ENCODE measurements at regions not wholly inside any gene's neighbourhood (a gene's known extent, or its start where the extent isn't known, plus 50 kb on each side); places are given as distances from the start of the nearest gene placed in this dataset.

DNA sequence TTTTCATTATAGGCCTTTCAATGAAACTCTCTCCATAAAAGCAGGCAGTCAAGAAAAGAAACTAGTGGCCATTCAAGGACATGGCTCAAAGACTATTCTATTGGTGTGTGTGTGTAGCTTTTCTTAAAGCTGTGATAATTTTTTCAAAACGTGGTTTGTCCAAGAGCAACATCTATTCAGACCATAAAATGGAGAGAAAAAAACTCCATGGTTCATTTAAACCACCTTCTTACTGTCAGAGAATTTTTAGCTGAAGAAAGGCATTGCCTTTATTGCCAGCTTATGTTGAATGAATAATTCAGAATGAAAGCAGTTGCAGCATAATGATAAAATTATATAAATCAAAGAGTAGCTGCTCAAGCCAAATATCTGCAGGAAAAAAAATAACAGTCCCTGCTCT lies 325.5 kb downstream of the PCDH18 start:
- DNase-seq (ENCODE audit: extremely low read depth, low read depth), result no peak
- TF ChIP-seq, protein P1, sequence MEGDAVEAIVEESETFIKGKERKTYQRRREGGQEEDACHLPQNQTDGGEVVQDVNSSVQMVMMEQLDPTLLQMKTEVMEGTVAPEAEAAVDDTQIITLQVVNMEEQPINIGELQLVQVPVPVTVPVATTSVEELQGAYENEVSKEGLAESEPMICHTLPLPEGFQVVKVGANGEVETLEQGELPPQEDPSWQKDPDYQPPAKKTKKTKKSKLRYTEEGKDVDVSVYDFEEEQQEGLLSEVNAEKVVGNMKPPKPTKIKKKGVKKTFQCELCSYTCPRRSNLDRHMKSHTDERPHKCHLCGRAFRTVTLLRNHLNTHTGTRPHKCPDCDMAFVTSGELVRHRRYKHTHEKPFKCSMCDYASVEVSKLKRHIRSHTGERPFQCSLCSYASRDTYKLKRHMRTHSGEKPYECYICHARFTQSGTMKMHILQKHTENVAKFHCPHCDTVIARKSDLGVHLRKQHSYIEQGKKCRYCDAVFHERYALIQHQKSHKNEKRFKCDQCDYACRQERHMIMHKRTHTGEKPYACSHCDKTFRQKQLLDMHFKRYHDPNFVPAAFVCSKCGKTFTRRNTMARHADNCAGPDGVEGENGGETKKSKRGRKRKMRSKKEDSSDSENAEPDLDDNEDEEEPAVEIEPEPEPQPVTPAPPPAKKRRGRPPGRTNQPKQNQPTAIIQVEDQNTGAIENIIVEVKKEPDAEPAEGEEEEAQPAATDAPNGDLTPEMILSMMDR (IDR thresholded peaks at IDR 0.05; ENCODE audit: low read depth, low read length), result no peak

DNA sequence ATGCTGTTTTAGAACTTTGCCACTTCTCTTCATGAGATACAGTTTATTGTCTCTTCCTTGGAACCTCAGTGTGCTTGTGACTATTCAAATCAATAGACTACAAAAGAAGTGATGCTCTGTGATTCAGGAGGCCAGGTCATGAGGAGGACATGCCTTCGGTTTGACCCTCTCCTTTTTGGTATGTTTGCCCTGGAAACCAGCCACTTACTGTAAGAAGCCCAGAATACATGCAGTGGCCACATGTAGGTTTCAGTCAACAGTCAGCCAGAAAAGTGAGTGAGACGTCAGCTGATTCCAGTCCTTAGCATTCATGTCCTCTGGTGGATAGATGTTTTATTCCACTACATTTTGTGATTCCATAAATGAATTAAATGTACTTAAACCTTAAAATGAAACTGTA lies 328.7 kb downstream of the PCDH18 start:
- TF ChIP-seq, protein P1 (IDR thresholded peaks at IDR 0.05; ENCODE audit: low read depth, low read length), result no peak
- peak; percentile 32 for DNase-seq (ENCODE audit: extremely low read depth, low read depth)

DNA sequence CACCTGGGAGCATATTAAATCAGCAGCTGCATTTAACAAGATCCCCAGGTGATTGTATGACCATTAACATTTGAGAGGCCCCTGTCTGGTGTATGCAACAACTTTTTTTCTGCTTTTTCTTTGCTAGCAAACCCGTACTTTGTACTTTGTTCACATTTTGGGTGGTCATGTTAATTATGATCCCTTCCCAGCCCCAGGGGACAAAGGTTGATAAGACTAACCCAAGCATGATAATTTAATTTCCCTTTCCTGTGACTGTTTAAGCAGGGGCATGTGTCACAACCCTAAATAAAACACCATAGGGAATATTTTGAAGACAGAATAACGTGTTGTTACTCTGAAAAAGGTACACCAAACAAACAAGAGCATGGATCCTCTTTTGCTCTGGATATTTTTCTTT lies 332.0 kb downstream of the PCDH18 start:
- TF ChIP-seq, protein P1 (IDR thresholded peaks at IDR 0.05; ENCODE audit: low read depth, low read length), result no peak

DNA sequence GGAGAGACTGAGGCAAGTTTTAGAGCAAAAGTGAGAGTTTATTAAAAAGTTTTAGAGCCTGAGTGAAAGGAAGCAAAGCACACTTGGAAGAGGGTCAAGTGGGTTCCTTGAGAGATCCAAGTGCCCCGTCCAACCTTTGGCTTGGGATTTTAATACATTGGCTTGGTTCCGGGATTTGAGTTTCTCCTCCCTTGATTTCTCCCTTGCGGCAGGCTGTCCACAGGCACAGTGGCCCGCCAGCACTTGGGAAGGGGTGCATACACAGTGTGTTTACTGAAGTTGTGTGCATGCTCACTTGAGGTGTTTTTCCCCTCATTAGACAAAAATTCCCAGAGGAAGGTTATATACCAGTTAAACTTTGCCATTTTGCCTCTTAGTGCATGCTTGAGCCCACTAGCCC lies 333.5 kb downstream of the PCDH18 start:
- TF ChIP-seq, protein P1 (IDR thresholded peaks at IDR 0.05; ENCODE audit: low read depth, low read length), result no peak
- DNase-seq (ENCODE audit: extremely low read depth, low read depth), result no peak

More for the DNA sequence above, 332.0 kb downstream of the PCDH18 start:
- no peak for DNase-seq (ENCODE audit: extremely low read depth, low read depth)

DNA sequence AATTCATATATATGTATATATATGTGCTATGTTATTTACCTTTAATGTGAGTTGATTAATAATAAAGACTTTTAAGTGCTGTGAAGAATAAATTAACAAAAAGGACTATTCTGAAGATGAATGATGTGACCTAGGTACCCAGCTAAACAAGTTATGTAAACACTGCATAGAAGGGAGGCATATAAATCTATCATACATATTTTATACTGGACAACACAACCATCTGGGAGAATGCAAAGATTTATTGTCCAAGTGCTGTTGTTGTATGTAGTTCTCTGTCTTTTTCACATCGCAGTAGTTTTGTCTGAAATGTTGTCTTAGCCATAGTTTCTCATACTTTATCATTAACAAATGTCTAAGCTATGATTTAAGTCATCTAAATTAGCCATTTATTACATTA lies 337.6 kb downstream of the PCDH18 start:
- TF ChIP-seq, protein P1 (IDR thresholded peaks at IDR 0.05; ENCODE audit: low read depth, low read length), result no peak
- no peak for DNase-seq (ENCODE audit: extremely low read depth, low read depth)

DNA sequence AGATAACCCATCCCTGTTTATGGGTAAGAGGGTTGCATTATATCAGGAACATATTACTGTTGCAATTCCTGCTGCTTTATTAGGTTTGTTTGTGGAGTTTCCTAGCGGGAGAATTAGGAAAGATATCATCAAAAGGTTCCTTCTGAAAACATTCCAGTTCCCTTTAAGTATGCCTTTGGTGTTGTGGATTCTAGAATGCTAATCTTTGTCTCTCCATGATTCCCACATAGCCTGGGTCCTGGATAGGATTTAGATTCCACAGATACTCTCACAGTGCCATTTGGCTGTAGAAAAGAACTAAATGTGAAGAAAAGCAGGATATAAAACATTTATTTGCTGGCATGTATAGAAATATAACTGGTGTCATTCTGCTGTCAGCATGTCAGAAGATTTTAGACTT lies 338.7 kb downstream of the PCDH18 start:
- no peak for DNase-seq (ENCODE audit: extremely low read depth, low read depth)
- TF ChIP-seq, protein P1 (IDR thresholded peaks at IDR 0.05; ENCODE audit: low read depth, low read length), result no peak

DNA sequence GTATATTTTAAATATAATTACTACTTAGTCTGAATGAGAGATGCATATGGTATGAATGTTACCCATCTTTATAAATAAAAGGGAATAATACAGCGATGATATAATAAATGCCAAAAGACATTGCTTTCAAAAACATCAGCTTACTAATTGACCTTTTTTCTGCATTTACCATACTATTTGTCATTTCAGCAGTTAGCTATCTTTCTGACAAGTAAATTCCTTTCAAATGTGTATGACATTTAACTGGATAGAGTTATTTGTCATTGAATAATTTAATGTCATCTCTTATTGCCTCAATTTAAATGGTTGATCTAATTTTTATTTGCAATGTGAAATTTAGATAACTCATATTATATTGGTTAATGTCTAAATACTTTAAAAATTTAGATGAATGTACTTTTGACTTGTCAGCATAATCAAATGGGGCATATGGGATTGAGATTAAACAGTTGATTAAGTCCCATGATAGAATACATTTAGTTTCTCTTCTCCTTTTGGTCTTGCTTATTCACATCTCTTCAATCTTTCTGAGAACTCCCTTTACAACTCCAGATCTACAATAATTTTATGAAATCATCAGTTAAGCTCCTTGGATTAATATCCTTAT lies 350.9 kb downstream of the PCDH18 start:
- TF ChIP-seq, protein P1 (IDR thresholded peaks at IDR 0.05; ENCODE audit: low read depth, low read length), result no peak
- no peak for DNase-seq (ENCODE audit: extremely low read depth, low read depth)

Data from AG09319 (cell line).